HEK293 (cell line): ENCODE measurements at regions not wholly inside any gene's neighbourhood (a gene's known extent, or its start where the extent isn't known, plus 50 kb on each side); places are given as distances from the start of the nearest gene placed in this dataset.

Source experiments
- CTCF ChIA-PET: fragments of 350-600 bp; formaldehyde crosslinking; extraction: SDS; loops from one replicate; lab custom pipeline; 2021; ENCODE audit warnings: antibody characterized with exemption; lab: Yijun Ruan, JAX
- POLR2A ChIA-PET: fragments of 300-600 bp; formaldehyde crosslinking; extraction: SDS; loops from one replicate; lab custom pipeline; 2020; ENCODE audit warnings: antibody characterized with exemption, inconsistent platforms; lab: Yijun Ruan, JAX
- H3K27ac ChIP-seq: fragments of 200-500 bp; sonication (Bioruptor generic); 2 replicates; pipeline ENCODE4 v1.5.1; 2014; ENCODE audit warnings: low read depth, low read length, control low read depth, inconsistent platforms; ENCODE audit errors: extremely low read depth
- H3K36me3 ChIP-seq, 2 experiments: fragments of 200-500 bp in 1 of 2; sonication (Bioruptor generic) in 1 of 2; 1 replicate in 1 of 2; 2 replicates in 1 of 2; pipeline ENCODE4 v1.5.1; 2014 to 2017; ENCODE audit warnings: inconsistent platforms in 2 of 2, low read length in 2 of 2; ENCODE audit not compliant: control insufficient read depth in 2 of 2, insufficient read depth in 1 of 2
- H3K4me1 ChIP-seq: fragments of 200-500 bp; sonication (Bioruptor generic); 2 replicates; pipeline ENCODE4 v1.5.1; 2014; ENCODE audit warnings: mild to moderate bottlenecking, low read length, inconsistent platforms; ENCODE audit not compliant: control insufficient read depth, insufficient read depth
- H3K4me3 ChIP-seq: 2 replicates; pipeline ENCODE4 v1.5.1; 2011; ENCODE audit warnings: low read depth, mild to moderate bottlenecking, control low read depth, low read length, moderate library complexity
- H3K9me3 ChIP-seq: fragments of 200-500 bp; sonication (Bioruptor generic); 2 replicates; pipeline ENCODE4 v1.5.1; 2014; ENCODE audit warnings: low read depth, low read length, inconsistent platforms; ENCODE audit not compliant: control insufficient read depth, insufficient read depth
- FEZF1 ChIP-seq: fragments of 450-650 bp; formaldehyde crosslinking; IDR thresholded peaks from 2 replicates; pipeline ENCODE4 v1.5.1; 2016; ENCODE audit warnings: missing biosample characterization, missing genetic modification characterization
- GLI4 ChIP-seq: fragments of 450-650 bp; formaldehyde crosslinking; IDR thresholded peaks from 2 replicates; pipeline ENCODE4 v1.5.1; 2016; ENCODE audit warnings: missing biosample characterization, missing genetic modification characterization
- KLF9 ChIP-seq: fragments of 450-650 bp; formaldehyde crosslinking; IDR thresholded peaks from 2 replicates; pipeline ENCODE4 v1.5.1; 2016; ENCODE audit warnings: missing biosample characterization, missing genetic modification characterization, low read depth
- SCRT1 ChIP-seq: fragments of 450-650 bp; formaldehyde crosslinking; IDR thresholded peaks from 2 replicates; pipeline ENCODE4 v1.5.1; 2016; ENCODE audit warnings: missing biosample characterization, missing genetic modification characterization, borderline replicate concordance
- YY1 ChIP-seq: fragments of 450-650 bp; formaldehyde crosslinking; IDR thresholded peaks from 2 replicates; pipeline ENCODE4 v1.5.1; 2018; ENCODE audit warnings: missing biosample characterization, missing genetic modification characterization
- ZBTB1 ChIP-seq: fragments of 450-650 bp; formaldehyde crosslinking; IDR thresholded peaks from 2 replicates; pipeline ENCODE4 v1.5.1; 2016; ENCODE audit warnings: missing biosample characterization, missing genetic modification characterization
- ZBTB48 ChIP-seq: fragments of 450-650 bp; formaldehyde crosslinking; IDR thresholded peaks from 2 replicates; pipeline ENCODE4 v1.5.1; 2016; ENCODE audit warnings: missing biosample characterization, missing genetic modification characterization
- ZBTB7A ChIP-seq: fragments of 450-650 bp; formaldehyde crosslinking; IDR thresholded peaks from 2 replicates; pipeline ENCODE4 v1.5.1; 2016; ENCODE audit warnings: low read depth, missing biosample characterization, missing genetic modification characterization
- ZIC2 ChIP-seq: fragments of 450-650 bp; formaldehyde crosslinking; IDR thresholded peaks from 2 replicates; pipeline ENCODE4 v1.5.1; 2016; ENCODE audit warnings: missing biosample characterization, missing genetic modification characterization
- ZNF112 ChIP-seq: fragments of 450-650 bp; formaldehyde crosslinking; IDR thresholded peaks from 2 replicates; pipeline ENCODE4 v1.5.0; 2017; ENCODE audit warnings: missing biosample characterization, missing genetic modification characterization
- ZNF146 ChIP-seq: fragments of 450-650 bp; formaldehyde crosslinking; IDR thresholded peaks from 2 replicates; pipeline ENCODE4 v1.5.1; 2016; ENCODE audit warnings: missing biosample characterization, missing genetic modification characterization
- ZNF16 ChIP-seq: fragments of 450-650 bp; formaldehyde crosslinking; IDR thresholded peaks from 2 replicates; pipeline ENCODE4 v1.5.1; 2016; ENCODE audit warnings: low read depth, missing biosample characterization, missing genetic modification characterization
- ZNF174 ChIP-seq: fragments of 450-650 bp; formaldehyde crosslinking; IDR thresholded peaks from 2 replicates; pipeline ENCODE4 v1.5.0; 2017; ENCODE audit warnings: missing biosample characterization, mild to moderate bottlenecking, missing genetic modification characterization
- ZNF18 ChIP-seq: fragments of 450-650 bp; formaldehyde crosslinking; IDR thresholded peaks from 2 replicates; pipeline ENCODE4 v1.5.1; 2016; ENCODE audit warnings: missing biosample characterization, missing genetic modification characterization
- ZNF223 ChIP-seq: fragments of 450-650 bp; formaldehyde crosslinking; IDR thresholded peaks from 2 replicates; pipeline ENCODE4 v1.5.1; 2016; ENCODE audit warnings: missing biosample characterization, missing genetic modification characterization
- ZNF23 ChIP-seq: fragments of 450-650 bp; formaldehyde crosslinking; IDR thresholded peaks from 2 replicates; pipeline ENCODE4 v1.5.1; 2016; ENCODE audit warnings: missing biosample characterization, missing genetic modification characterization, borderline replicate concordance
- ZNF350 ChIP-seq: fragments of 450-650 bp; formaldehyde crosslinking; IDR thresholded peaks from 2 replicates; pipeline ENCODE4 v1.5.0; 2017; ENCODE audit warnings: missing biosample characterization, mild to moderate bottlenecking, missing genetic modification characterization
- ZNF394 ChIP-seq: fragments of 450-650 bp; formaldehyde crosslinking; IDR thresholded peaks from 2 replicates; pipeline ENCODE4 v1.5.1; 2016; ENCODE audit warnings: missing biosample characterization, missing genetic modification characterization, mild to moderate bottlenecking, moderate library complexity, borderline replicate concordance
- ZNF521 ChIP-seq: fragments of 450-650 bp; formaldehyde crosslinking; IDR thresholded peaks from 2 replicates; pipeline ENCODE4 v1.5.1; 2017; ENCODE audit warnings: missing biosample characterization, mild to moderate bottlenecking, missing genetic modification characterization
- ZNF548 ChIP-seq: fragments of 450-650 bp; formaldehyde crosslinking; IDR thresholded peaks from 2 replicates; pipeline ENCODE4 v1.5.1; 2016; ENCODE audit warnings: missing biosample characterization, missing genetic modification characterization
- ZNF747 ChIP-seq: fragments of 450-650 bp; formaldehyde crosslinking; IDR thresholded peaks from 2 replicates; pipeline ENCODE4 v1.5.1; 2016; ENCODE audit warnings: missing biosample characterization, missing genetic modification characterization
- ZNF791 ChIP-seq: fragments of 450-650 bp; formaldehyde crosslinking; IDR thresholded peaks from 2 replicates; pipeline ENCODE4 v1.5.1; 2016; ENCODE audit warnings: missing biosample characterization, missing genetic modification characterization
- ZNF837 ChIP-seq: fragments of 450-650 bp; formaldehyde crosslinking; IDR thresholded peaks from 2 replicates; pipeline ENCODE4 v1.5.1; 2016; ENCODE audit warnings: missing biosample characterization, missing genetic modification characterization
- ZSCAN30 ChIP-seq: fragments of 450-650 bp; IDR thresholded peaks from 2 replicates; pipeline ENCODE4 v1.5.1; 2018; ENCODE audit warnings: missing biosample characterization, mild to moderate bottlenecking, missing genetic modification characterization, moderate library complexity
- TF ChIP-seq, protein P1 (sequence below): fragments of 450-650 bp; formaldehyde crosslinking; IDR thresholded peaks from 2 replicates; pipeline ENCODE4 v1.5.1; 2016; ENCODE audit warnings: missing biosample characterization, missing genetic modification characterization
- TF ChIP-seq, protein P2 (sequence below): fragments of 450-650 bp; formaldehyde crosslinking; IDR thresholded peaks from 2 replicates; pipeline ENCODE4 v1.5.1; 2017; ENCODE audit warnings: missing biosample characterization, missing genetic modification characterization
- TF ChIP-seq, protein P3 (sequence below): fragments of 450-650 bp; formaldehyde crosslinking; IDR thresholded peaks from 2 replicates; pipeline ENCODE4 v1.5.1; 2017; ENCODE audit warnings: missing biosample characterization, missing genetic modification characterization

- TF ChIP-seq SCRT1 (tag by site-specific recombination) (no peak), FEZF1 (no peak), ZNF223 (tag by site-specific recombination) (no peak), ZNF521 (tag by site-specific recombination) (no peak), ZIC2 (no peak)
These were observed 683.4 kb upstream of the FBXO33 start (continued) for GRCh38 chr14:40115583-40115982.

- Histone ChIP-seq H3K4me3 (no peak overlapping the region), H3K27ac (no peak overlapping the region), H3K36me3 (no peaks in the 10 kb centered on the region), H3K9me3 (no peaks in the 10 kb centered on the region), H3K4me1 (no peaks in the 10 kb centered on the region)
- no peak for TF ChIP-seq ZNF23 (tag by site-specific recombination)
- no peak for TF ChIP-seq ZNF18 (tag by site-specific recombination)
- no peak for TF ChIP-seq ZNF146
- no peak for TF ChIP-seq ZNF791 (tag by site-specific recombination)
- no peak for TF ChIP-seq ZNF174
- TF ChIP-seq ZNF394 = no peak
- TF ChIP-seq GLI4 (tag by site-specific recombination) = no peak
- TF ChIP-seq, protein P1, sequence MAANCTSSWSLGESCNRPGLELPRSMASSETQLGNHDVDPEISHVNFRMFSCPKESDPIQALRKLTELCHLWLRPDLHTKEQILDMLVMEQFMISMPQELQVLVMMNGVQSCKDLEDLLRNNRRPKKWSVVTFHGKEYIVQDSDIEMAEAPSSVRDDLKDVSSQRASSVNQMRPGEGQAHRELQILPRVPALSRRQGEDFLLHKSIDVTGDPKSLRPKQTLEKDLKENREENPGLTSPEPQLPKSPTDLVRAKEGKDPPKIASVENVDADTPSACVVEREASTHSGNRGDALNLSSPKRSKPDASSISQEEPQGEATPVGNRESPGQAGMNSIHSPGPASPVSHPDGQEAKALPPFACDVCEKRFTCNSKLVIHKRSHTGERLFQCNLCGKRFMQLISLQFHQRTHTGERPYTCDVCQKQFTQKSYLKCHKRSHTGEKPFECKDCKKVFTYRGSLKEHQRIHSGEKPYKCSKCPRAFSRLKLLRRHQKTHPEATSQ (tag by site-specific recombination) = no peak
- no peak for TF ChIP-seq ZNF112 (tag by site-specific recombination)
- ChIA-PET POLR2A (no interaction called here), CTCF (no interaction called here)
These were observed 681.4 kb upstream of the FBXO33 start for GRCh38 chr14:40113671-40114070.

- ChIA-PET POLR2A (no interaction called here), CTCF (no interaction called here)
- no peaks in the 10 kb centered on the region for H3K36me3 ChIP-seq
- no peaks in the 10 kb centered on the region for H3K4me1 ChIP-seq
- H3K4me3 ChIP-seq = no peak overlapping the region
- no peaks in the 10 kb centered on the region for H3K9me3 ChIP-seq
- no peak overlapping the region for H3K27ac ChIP-seq
- no peak for TF ChIP-seq ZNF747 (tag by site-specific recombination)
- no peak for TF ChIP-seq ZNF18 (tag by site-specific recombination)
- TF ChIP-seq ZBTB1 = no peak
- no peak for TF ChIP-seq ZSCAN30 (tag by site-specific recombination)
- no peak for TF ChIP-seq ZNF350 (tag by site-specific recombination)
- no peak for TF ChIP-seq ZBTB48 (tag by site-specific recombination)
- TF ChIP-seq, protein P2, sequence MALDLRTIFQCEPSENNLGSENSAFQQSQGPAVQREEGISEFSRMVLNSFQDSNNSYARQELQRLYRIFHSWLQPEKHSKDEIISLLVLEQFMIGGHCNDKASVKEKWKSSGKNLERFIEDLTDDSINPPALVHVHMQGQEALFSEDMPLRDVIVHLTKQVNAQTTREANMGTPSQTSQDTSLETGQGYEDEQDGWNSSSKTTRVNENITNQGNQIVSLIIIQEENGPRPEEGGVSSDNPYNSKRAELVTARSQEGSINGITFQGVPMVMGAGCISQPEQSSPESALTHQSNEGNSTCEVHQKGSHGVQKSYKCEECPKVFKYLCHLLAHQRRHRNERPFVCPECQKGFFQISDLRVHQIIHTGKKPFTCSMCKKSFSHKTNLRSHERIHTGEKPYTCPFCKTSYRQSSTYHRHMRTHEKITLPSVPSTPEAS = no peak
- TF ChIP-seq ZNF112 (tag by site-specific recombination) = no peak
- TF ChIP-seq, protein P3, sequence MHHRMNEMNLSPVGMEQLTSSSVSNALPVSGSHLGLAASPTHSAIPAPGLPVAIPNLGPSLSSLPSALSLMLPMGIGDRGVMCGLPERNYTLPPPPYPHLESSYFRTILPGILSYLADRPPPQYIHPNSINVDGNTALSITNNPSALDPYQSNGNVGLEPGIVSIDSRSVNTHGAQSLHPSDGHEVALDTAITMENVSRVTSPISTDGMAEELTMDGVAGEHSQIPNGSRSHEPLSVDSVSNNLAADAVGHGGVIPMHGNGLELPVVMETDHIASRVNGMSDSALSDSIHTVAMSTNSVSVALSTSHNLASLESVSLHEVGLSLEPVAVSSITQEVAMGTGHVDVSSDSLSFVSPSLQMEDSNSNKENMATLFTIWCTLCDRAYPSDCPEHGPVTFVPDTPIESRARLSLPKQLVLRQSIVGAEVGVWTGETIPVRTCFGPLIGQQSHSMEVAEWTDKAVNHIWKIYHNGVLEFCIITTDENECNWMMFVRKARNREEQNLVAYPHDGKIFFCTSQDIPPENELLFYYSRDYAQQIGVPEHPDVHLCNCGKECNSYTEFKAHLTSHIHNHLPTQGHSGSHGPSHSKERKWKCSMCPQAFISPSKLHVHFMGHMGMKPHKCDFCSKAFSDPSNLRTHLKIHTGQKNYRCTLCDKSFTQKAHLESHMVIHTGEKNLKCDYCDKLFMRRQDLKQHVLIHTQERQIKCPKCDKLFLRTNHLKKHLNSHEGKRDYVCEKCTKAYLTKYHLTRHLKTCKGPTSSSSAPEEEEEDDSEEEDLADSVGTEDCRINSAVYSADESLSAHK (tag by site-specific recombination) = no peak
- no peak for TF ChIP-seq ZNF521 (tag by site-specific recombination)
- no peak for TF ChIP-seq KLF9 (tag by site-specific recombination)
- TF ChIP-seq ZNF16 (tag by site-specific recombination) = no peak
- TF ChIP-seq ZBTB7A = no peak
- TF ChIP-seq ZNF548 (tag by site-specific recombination) = no peak
- TF ChIP-seq YY1 = no peak
- TF ChIP-seq ZNF837 (tag by site-specific recombination) = no peak
These were observed 668.4 kb upstream of the FBXO33 start for GRCh38 chr14:40100544-40101196.
